ENCODE measurements at regions not wholly inside any gene's neighbourhood (a gene's known extent, or its start where the extent isn't known, plus 50 kb on each side); places are given as distances from the start of the nearest gene placed in this dataset.

DNA sequence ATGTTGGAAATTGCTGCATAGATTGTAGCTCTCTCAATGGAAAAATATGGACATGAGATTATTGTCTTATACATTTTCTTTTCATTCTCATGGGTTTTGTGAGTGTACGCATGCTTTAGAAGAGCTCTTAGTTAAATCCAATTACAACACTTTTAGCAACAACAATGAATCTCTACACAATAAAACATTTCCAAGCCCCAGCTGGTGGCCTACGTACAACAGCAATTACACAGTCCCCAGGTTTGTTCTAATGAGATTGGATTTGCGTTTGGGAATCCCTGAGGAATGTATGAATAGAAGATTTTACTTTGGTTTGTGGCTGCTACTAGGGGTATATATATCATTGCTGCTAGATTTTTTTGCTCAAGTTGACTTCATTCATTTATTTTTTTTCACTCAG, 98.6 kb downstream of the FHDC1 start:
- H3K4me3 ChIP-seq: no peak overlapping the region
- no peaks in the 10 kb centered on the region for H3K4me1 ChIP-seq
- no peak overlapping the region for H3K27ac ChIP-seq
- no peak for TF ChIP-seq CTCF (IDR thresholded peaks at IDR 0.05)
- no peaks in the 10 kb centered on the region for H3K36me3 ChIP-seq
- H3K9me3 ChIP-seq: peaks cover 0 to 3% of the 10 kb centered on the region in 2 donors
- ATAC-seq (no peak), DNase-seq (no peak)
- no peaks in the 10 kb centered on the region for H3K27me3 ChIP-seq
- intact Hi-C loops (cut with DNase I): no loop called here

GRCh38 chr4:153036931-153037482, 100.9 kb downstream of the FHDC1 start:
- no peak for DNase-seq
- TF ChIP-seq CTCF (IDR thresholded peaks at IDR 0.05): no peak

DNA sequence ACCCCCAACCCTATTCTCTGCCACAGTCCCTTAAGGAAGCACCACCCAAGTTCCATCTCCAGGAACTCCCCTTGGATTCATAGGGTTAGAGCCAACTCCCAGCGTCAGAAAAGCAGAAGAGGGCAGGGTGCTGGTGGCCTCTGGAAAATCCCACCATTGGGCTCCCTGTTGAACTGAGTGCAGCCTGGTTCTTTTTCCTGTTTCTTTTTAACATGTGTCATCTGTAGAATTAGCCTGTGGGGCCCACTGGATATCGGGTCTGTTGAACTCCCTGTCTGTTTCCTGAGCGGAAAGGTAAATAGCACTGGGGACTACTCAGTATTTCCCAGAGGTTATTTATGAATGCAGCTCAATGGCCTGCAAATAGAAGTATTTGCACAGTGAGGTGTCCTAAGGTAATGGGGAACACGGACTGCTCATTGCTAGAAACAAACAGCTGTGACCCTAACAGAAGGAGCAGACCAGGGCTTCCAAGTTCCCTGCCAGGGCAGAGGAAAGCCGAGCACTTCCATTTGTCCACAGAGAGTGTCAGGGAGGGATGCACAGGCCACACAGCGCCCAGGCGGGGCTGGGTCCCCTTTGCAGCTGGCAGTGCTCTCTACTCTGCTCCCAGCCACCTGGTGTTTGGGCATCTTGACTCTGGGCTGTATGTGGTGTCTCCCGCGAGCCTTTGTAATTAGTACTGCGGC, 102.6 kb downstream of the FHDC1 start:
- Histone ChIP-seq H3K9me3 (peaks cover 0 to 4% of the 10 kb centered on the region in 2 donors), H3K4me1 (no peaks in the 10 kb centered on the region), H3K27me3 (no peaks in the 10 kb centered on the region), H3K4me3 (no peak overlapping the region), H3K27ac (no peak overlapping the region), H3K36me3 (no peaks in the 10 kb centered on the region)
- DNase-seq (peak in 1 of 4 donors; percentile 10), ATAC-seq (peak; percentile 70)
- intact Hi-C loops (cut with DNase I): no loop called here
- TF ChIP-seq CTCF (IDR thresholded peaks at IDR 0.05): no peak

More at GRCh38 chr4:153036931-153037482, 100.9 kb downstream of the FHDC1 start:
- Histone ChIP-seq H3K9me3 (peaks cover 0 to 4% of the 10 kb centered on the region in 2 donors), H3K27me3 (no peaks in the 10 kb centered on the region), H3K4me3 (no peak overlapping the region), H3K4me1 (no peaks in the 10 kb centered on the region), H3K36me3 (no peaks in the 10 kb centered on the region), H3K27ac (no peak overlapping the region)
- ATAC-seq: no peak
- intact Hi-C loops (cut with DNase I): no loop called here

GRCh38 chr4:153039542-153040185, 103.5 kb downstream of the FHDC1 start:
- H3K4me1 ChIP-seq: no peaks in the 10 kb centered on the region
- intact Hi-C loops (cut with DNase I): no loop called here
- DNase-seq: no peak
- no peak for TF ChIP-seq CTCF (IDR thresholded peaks at IDR 0.05)
- H3K9me3 ChIP-seq: peaks cover 0 to 4% of the 10 kb centered on the region in 2 donors
- no peaks in the 10 kb centered on the region for H3K36me3 ChIP-seq
- no peaks in the 10 kb centered on the region for H3K27me3 ChIP-seq
- no peak overlapping the region for H3K27ac ChIP-seq
- no peak for ATAC-seq
- no peak overlapping the region for H3K4me3 ChIP-seq

DNA sequence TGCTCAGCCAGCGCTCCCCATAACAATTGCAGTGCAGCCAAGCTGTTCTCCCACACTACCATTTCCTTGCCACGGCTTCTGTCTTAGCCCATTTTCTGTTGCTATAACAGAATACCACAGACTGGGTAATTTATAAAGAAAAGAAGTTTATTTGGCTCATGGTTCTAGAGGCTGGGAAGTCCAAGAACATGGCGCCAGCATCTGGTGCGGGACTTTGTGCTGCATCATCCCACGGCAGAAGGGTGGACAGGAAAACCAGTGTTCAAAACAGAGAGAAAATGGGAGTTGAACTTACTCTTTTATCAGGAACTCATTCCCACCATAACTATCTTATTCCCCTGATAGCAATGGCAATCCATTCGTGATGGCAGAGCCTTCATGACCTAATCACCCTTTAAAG, 104.6 kb downstream of the FHDC1 start:
- DNase-seq (no peak), ATAC-seq (no peak)
- peaks cover 0 to 4% of the 10 kb centered on the region in 2 donors for H3K9me3 ChIP-seq
- intact Hi-C loops (cut with DNase I): no loop called here
- no peak overlapping the region for H3K4me3 ChIP-seq
- no peaks in the 10 kb centered on the region for H3K4me1 ChIP-seq
- no peak overlapping the region for H3K27ac ChIP-seq
- no peaks in the 10 kb centered on the region for H3K36me3 ChIP-seq
- TF ChIP-seq CTCF (IDR thresholded peaks at IDR 0.05): no peak
- no peaks in the 10 kb centered on the region for H3K27me3 ChIP-seq

All from left lung (tissue), 4 donors.